ENCODE measurements at regions not wholly inside any gene's neighbourhood (a gene's known extent, or its start where the extent isn't known, plus 50 kb on each side); places are given as distances from the start of the nearest gene placed in this dataset.
"Not testable (repeated sequence)": the region's sequence is repeated elsewhere in the genome, so short reads cannot be mapped to it uniquely, and the experiment has no call there.

DNA sequence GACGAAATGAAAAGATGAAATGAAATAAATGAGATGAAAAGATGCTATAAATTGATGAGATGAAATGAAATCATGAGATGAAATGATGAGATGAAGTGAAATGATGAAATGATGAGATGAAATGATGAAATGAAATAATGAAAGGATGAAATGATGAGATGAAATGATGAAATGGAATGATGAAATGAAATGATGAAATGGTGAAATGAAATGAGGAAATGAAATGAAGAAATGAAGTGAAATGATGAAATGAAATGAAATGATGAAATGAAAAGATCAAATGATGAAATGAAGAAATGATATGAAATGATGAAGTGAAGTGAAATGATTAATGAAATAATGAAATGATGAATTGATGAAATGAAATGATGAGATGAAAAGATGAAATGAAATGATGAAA lies 138.5 kb upstream of the ERV3-1 start:
- DNase-seq: not testable (repeated sequence)

DNA sequence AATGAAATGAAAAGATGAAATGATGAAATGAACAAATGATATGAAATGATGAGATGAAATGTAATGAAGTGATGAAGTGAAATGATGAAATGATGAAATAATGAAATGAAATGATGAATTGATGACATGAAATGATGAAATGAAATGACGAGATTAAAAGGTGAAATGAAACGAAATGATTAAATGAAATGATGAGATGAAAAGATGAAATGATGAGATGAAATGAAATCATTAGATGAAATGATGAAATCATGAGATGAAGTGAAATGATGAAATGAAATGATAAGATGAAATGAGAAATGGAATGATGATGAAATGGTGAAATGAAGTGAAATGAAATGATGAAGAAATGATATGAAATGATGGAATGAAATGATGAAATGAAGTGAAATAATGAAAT lies 138.1 kb upstream of the ERV3-1 start:
- not testable (repeated sequence) for DNase-seq

DNA sequence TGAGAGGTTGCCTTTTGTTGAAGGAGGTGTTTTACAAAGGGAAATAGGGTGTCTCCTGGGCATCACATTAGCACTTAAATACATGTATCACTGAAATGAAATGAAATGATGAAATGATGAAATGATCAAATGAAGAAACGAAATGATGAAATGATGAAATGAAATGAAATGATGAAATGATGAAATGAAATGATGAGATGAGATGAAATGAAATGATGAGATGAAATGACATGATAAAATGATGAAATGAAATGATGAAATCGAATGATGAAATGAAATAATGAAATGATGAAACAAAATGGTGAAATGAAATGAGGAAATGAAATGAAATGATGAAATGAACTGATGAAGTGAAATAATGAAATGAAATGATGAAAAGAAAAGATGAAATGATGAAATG lies 137.6 kb upstream of the ERV3-1 start:
- DNase-seq: not testable (repeated sequence)

DNA sequence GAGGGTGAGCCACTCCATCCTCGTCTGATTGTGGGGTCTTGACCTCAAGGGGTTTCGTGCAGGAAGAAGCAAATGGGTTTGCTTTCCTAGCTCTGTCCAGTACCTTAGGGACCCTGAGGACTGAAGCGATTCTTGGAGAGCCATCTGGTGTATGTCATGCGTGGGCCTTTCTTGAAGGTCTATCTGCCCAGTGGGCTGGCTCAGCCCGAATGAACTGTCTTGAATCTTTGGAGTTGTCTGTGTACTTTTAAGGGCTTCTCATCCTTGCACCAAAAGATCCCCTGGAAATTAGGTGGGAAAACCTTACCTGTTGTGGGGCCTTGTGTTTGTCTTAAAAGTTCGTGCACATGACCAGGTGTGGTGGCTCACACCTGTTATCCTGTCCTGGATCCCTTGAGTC lies 135.4 kb upstream of the ERV3-1 start:
- DNase-seq: not testable (repeated sequence)

DNA sequence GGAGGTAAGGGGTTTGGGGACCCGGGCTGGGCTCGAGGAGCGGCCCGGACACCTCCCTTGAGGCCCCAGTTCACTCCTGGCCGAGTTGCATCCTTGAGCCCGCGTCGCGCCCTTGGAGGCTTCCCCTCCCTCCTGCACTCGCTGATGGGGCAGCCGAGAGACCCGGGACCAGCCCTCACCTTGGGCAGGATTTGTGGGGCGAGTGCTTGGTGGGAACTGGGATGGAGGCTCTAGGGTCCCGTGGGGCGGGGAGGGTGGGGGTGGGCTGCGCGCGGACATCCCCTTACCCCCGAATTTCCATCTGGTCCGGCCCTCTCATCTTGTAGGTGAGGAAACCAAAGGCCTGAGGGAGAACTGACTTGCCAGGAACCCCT lies 134.9 kb upstream of the ERV3-1 start:
- not testable (repeated sequence) for DNase-seq

DNA sequence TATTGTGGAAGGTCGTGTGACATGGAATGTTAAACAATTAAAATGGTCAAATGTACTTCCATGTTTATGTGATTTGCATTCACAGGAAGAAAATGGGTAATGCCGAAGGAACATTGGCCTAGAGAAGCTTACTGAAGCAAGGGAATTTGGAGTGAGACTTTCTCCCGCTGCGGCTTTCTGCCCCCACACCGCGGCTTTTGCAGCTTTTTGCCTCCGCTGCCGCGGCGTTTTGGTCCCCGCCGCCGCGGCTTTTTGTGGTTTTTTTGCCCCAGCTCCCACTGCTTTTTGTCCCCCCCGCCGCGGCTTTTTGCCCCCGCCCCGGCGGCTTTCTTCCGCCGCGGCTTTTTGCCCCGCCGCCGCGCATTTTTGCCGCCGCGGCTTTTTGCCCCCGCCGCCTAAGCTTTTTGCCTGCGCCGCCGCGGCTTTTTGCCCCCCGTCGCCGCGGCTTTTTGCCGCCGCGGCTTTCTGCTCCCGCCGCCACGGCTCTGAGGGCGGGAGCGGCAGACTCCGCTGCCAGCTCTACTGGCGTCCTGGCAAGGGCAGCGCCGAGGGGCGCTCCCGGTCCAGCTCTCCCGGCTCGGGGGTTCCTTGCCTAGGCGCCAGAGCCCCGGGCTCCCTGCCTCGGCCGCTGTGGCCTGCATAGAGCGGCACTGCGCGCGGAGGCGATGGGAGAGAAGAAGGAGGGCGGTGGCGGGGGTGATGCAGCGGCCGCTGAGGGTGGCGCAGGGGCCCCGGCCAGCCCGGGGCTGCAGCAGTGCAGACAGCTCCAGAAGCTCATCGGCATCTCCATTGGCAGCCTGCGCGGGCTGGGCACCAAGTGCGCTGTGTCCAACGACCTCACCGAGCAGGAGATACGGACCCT lies 134.3 kb upstream of the ERV3-1 start:
- not testable (repeated sequence) for DNase-seq

DNA sequence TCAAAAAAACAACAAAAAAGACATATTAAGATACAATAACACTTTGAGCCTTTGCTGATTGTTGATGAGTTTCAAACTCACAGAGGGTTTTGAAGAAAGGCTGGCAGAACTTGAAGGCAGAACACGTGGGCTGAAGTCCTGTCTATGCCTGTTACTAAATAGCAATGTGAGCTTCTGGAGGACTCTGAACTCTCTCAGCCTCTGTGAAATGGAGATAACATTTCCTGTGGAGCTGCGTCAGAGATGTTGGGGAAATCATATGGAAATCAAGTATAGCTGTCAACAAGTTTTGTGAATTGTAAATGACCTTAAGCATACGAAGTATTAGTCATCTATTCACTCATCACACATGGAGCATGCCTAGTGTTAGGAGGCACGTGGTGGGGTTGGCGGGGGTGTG lies 130.4 kb upstream of the ERV3-1 start:
- DNase-seq: not testable (repeated sequence)

DNA sequence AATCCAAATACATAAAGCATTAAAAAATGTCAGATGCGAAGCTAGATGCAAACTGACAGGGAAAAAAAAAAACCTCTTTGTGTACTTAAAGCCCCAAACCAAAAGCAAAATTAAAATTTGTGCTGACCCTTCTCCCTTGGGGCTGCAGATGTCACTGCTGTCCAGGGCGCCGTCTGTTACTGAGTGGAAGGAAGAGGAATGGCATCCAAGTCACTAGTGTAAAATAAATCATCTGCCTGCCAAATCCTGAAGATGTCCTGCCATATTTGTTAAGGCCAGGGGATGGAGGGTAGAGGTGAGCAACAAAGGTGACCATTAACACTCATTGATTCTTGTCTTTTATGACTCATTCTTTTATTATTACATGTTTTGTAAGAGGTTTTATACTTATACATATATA lies 126.6 kb upstream of the ERV3-1 start:
- not testable (repeated sequence) for DNase-seq

DNA sequence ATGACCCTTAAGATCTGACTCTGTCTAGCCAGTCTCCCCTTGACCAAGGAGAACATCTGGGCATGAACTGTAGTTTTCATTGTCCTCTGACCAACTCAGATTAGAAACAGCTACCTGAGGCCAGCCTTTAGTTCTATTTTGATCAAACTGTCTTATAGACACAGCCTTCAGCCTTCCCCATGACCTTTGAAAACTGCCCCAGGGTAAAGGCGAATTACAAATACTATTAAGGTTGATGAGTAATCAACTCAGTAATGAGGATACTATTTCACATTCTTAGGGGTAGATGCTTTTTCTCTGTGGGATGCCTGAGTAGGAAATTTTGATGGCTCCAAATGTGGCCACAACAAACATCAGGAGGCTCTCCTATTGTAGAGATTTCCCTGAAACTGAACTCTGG lies 125.8 kb upstream of the ERV3-1 start:
- DNase-seq: not testable (repeated sequence)

DNA sequence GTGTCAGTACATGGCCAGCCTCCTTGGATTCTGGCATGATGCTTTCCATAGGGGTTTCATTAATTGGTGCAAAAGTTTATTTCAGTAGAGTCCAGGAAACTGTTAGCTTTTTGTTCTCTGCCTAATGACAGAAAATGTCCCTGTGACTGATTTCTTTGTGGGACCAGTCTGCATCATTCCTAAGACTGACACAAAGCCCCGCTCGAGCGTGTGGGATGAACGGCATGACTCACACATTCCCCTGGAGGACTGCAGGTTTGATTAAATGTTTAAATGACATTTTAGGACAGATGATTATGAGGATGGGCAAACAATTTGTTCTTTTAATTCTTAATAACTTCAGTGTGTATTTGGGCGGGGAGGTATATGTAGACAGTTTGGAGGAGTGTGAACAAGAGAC lies 120.9 kb upstream of the ERV3-1 start:
- not testable (repeated sequence) for DNase-seq

DNA sequence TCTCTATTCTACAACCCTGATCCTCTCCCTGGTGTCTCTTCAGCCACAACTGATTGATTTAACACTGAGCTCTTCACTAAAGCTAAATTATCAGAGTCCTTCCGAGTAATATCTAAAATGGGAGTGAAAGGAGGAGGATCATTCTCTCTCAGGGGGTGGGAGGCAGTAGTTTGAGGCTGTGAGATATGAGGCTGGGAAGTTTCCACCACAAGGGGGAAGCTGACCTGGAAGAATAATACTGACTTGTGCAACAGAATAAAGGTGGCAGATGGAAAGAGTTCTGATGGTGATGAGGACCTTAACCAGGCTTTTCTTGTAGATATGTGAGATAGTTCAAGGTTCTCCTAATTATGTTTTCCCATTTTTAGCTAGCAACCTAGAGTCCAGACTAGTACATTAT lies 118.1 kb upstream of the ERV3-1 start:
- not testable (repeated sequence) for DNase-seq

DNA sequence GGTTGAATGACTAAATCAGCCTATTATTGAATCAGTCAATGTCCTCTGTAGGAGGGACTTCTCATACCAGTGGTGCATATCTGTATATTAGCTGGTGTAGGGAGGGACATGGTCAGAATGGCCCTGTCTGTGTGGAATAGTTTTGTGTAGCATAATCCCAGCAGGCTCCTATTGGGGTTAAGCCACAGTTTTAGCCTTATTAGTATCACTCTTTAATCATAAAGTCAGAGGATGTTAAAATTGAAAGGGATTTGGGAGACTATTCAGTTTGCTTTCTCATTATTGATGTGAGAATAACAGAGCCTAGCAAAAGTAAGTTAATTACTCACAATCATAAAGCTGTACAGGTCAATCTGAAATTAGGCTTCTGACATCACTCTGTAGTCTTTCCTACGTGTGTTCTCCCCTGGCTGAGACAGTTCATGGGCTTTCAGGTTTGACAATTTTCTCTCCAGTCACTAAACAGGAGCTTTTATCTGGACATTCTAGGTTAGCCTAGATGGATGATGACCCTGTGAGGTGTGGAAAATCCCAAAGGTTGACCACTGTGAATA lies 99.2 kb upstream of the ERV3-1 start:
- not testable (repeated sequence) for DNase-seq

DNA sequence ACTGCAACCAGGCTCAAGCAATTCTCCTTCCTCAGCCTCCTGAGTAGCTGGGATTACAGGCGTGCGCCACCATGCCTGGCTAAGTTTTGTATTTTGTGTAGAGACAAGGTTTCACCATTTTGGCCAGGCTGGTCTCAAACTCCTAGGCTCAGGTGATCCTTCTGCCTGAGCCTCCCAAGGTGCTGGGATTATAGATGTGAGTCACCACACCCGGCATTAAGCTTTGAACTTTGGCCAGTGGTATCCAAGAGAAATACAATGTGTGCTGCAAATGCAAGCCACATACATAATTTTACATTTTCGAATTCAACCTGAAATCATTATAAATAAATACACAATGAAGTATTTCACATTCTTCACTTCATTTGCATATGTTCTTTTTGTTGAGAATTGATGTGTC lies 94.0 kb upstream of the ERV3-1 start:
- not testable (repeated sequence) for DNase-seq

DNA sequence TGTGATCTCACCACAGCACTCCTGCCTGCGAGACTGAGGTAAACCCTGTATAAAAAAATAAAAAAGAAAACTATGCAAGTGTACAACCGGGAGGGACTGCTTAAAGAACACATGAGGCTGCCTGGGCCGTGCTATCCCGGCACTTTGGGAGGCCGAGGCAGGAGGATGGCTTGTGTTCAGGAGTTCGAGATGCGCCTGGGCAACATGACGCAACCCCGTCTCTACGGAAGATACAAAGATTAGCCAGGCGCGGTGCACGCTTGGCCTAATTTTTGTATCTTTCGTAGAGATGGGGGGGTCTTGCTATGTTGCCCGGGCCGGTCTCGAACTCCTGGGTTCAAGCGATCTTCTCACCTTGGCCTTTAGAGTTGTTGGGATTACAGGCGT lies 75.2 kb upstream of the ERV3-1 start:
- not testable (repeated sequence) for DNase-seq

DNA sequence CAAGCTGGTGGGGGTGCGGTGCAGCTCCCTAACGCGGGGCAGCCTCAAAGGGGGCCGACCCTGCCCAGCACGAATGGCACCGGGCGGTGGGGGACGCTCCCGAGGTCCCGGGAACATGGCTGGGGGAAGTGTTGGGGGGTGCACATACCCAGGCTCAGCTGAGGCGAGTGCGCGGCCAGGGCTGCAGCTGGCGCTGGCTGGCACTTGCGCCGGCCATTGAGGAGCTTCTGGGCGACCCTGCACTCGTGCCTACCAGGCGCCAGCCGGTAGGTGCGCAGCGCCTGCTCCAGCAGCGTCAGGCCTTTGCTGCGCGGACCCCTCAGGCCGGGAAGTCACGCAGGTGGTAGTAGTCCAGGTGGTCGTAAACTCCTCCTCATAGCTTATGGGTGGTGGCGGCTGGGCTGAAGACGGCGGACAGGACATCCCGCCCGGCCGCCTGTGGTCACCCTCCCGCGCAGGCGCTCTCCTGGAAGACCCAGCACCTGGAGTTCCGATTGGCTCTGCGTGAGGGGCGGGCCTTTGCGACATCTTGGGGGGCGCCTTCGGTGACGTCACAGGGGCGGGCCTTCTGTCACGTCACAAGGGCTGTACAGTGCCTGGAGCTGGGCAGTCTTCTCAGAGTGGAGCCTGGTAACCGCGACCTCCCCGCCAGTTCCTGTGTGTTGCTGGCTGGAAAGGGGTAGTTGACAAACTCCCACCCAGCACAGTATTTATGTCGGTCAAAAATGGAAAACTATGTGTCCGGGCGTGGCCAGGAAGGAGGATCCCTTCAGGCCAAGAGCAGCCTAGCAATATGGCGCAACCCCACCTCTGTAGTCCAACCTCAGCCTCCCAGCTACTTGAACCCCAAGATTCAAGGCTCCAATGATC lies 74.5 kb upstream of the ERV3-1 start:
- DNase-seq: peak; percentile 84 to 88

DNA sequence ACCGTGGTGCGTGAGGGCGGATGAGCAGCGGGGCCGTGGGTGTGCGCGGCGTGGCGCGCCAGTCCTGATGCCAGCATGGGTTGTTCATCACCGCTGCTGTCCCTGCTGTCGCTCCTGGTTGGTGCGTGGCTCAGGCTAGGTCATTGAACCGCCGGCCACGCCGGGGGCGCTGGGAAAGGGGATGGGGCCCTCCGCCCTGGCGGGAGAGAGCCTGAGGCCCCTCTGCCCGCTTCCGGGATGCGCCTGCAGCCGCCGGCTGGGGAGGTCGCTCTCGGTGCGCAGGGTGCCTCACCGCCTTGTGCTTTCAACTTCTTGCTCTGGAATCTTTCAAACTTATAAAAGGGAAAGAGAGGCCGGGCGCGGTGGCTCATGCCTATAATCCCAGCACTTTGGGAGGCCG lies 68.5 kb upstream of the ERV3-1 start:
- DNase-seq: not testable (repeated sequence)

DNA sequence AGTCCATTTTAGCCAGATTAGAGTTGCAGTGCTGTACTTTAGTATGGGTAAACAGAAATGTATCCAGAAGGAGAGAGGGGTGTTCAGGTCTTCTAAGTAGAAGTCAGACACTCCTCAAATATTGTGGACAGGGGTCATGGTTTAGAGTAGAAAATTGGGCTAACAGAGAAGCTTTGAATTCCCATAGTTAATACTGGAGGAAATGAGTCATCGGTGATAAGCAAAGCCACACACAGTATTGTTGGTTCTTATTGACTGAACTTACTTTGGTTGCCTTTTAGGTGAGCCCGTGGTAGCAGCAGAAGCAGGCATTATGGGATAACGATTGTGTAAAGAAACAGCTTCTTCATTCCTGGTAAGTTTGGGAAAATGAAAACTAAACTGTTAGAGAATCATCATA lies 66.7 kb upstream of the ERV3-1 start:
- DNase-seq: not testable (repeated sequence)

DNA sequence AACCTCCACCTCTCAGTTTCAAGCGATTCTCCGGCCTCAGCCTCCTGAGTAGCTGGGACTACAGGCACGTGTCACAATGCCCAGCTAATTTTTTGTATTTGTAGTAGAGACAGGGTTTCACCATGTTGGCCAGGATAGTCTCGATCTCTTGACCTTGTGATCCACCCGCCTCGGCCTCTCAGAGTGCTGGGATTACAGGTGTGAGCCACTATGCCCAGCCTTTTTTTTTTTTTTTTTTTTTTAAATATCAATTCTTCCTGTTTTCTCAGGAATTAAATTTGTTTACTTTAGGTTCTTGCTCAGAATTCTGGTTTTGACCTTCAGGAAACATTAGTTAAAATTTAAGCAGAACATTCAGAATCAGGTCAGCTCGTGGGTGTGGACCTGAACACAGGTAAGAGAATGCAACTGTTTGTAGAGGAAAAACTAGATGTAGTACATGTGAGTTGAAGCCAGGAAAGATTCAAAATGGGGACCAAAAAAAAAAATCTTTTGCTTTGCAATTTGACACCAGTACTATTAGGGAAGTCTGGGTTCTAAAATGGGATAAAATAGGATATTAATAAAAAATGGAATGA lies 65.5 kb upstream of the ERV3-1 start:
- DNase-seq: not testable (repeated sequence)

DNA sequence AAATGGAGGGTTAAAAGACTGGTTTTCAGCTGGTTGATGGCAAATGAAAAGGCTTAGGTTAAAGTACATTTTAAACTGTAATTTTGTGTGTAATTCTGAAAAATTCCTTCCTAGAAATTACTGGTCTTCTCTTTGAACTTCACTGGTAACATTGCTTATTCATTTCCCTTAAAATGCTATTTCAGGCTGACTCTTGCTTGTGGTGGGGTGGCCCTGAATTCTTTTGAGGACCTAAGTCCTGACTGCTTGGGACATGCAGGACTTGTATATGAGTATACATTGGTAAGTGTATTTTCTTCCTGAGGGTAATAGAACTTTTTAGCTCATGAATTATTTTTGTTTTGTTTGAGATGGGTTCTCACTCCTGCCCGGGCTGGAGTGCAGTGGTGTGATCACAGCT lies 63.0 kb upstream of the ERV3-1 start:
- not testable (repeated sequence) for DNase-seq

DNA sequence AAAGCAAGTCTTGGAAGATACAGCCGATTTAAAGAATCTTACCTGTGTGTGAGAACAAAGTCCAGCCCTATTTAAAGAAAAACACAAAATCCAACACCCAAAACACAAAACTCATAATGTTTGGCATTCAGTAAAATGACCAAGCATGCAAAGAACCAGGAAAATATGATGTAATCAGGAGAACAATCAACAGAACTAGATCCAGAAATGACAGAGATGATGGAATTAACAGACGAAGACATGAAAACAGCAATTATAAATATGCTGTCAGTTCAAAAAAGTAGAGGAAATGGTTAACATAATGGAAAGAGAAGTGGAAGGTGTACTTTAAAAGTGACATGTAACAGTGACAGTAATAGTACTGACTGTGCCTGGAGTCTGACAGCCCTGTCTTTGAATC lies 56.1 kb upstream of the ERV3-1 start:
- DNase-seq: not testable (repeated sequence)

DNA sequence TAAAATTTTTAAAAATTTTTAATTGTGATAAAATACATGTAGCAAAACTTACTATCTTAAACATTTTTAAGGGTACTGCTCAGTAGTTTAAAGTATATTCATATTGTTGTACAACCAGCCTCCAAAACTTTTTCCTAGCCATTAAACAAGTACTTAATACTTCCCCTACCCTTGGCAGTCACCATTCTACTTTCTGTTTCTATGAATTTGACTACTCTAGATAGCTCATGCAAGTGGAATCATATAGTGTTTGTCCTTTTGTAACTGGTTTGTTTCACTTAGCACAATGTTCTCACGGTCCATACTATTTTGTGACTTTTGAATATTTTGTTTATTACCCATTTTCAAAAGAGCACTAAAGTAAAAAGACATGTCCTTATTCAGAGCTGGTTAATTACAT lies 52.8 kb upstream of the ERV3-1 start:
- DNase-seq: not testable (repeated sequence)

Data from stimulated activated CD4-positive, alpha-beta T cell treated with anti-CD3 and anti-CD28 coated beads, Interleukin-2, amount 100 ng/mL, for 48 hours (primary cell).